Neuronal stem cell (in vitro differentiated cells): ENCODE measurements at regions not wholly inside any gene's neighbourhood (a gene's known extent, or its start where the extent isn't known, plus 50 kb on each side); places are given as distances from the start of the nearest gene placed in this dataset.
"Not testable (repeated sequence)": the region's sequence is repeated elsewhere in the genome, so short reads cannot be mapped to it uniquely, and the experiment has no call there.

ENCODE experiments used
- DNase-seq: peaks from one replicate; pipeline ENCODE4 v3.0.0-alpha.2; 2013; ENCODE audit warnings: low spot score
- H2AFZ ChIP-seq: one replicate; pipeline ENCODE4 v1.6.1; 2013; ENCODE audit warnings: mild to moderate bottlenecking, low read length, inconsistent platforms
- H2AK5ac ChIP-seq: 2 replicates; pipeline ENCODE4 v1.6.1; 2013; ENCODE audit warnings: low read depth, mild to moderate bottlenecking, inconsistent platforms, low read length, moderate library complexity, mixed read lengths
- H2BK120ac ChIP-seq: 2 replicates; pipeline ENCODE4 v1.6.1; 2013; ENCODE audit warnings: low read depth, mild to moderate bottlenecking, inconsistent platforms, low read length, moderate library complexity, mixed read lengths
- H2BK12ac ChIP-seq: one replicate; pipeline ENCODE4 v1.6.1; 2013; ENCODE audit warnings: low read length, inconsistent platforms
- H2BK15ac ChIP-seq: 2 replicates; pipeline ENCODE4 v1.6.1; 2013; ENCODE audit warnings: mild to moderate bottlenecking, low read length, inconsistent platforms, mixed read lengths
- H2BK5ac ChIP-seq: one replicate; pipeline ENCODE4 v1.6.1; 2013; ENCODE audit warnings: inconsistent platforms, mild to moderate bottlenecking, low read length, moderate library complexity
- H3K14ac ChIP-seq: one replicate; pipeline ENCODE4 v1.6.1; 2013; ENCODE audit warnings: low read length, inconsistent platforms
- H3K18ac ChIP-seq: 2 replicates; pipeline ENCODE4 v1.6.1; 2013; ENCODE audit warnings: low read length, inconsistent platforms
- H3K23ac ChIP-seq: 2 replicates; pipeline ENCODE4 v1.6.1; 2013; ENCODE audit warnings: low read depth, mild to moderate bottlenecking, mixed read lengths, low read length, inconsistent platforms; ENCODE audit not compliant: poor library complexity
- H3K27ac ChIP-seq: replicated peaks from 3 replicates; pipeline ENCODE4 v1.5.1; 2013; ENCODE audit warnings: low read length, inconsistent platforms
- H3K27me3 ChIP-seq, 3 experiments: 2 replicates each; pipeline ENCODE4 v1.6.1; 2013; ENCODE audit warnings: low read length in 3 of 3, mild to moderate bottlenecking in 2 of 3, inconsistent platforms in 1 of 3, low read depth in 1 of 3, mixed read lengths in 1 of 3, moderate library complexity in 1 of 3; ENCODE audit not compliant: control insufficient read depth in 3 of 3, insufficient read depth in 3 of 3
- H3K36me3 ChIP-seq, 2 donors: replicated peaks in 1 of 2; 2 replicates each; pipeline ENCODE4 v1.6.1; 2013; ENCODE audit warnings: low read length in 2 of 2; ENCODE audit not compliant: control insufficient read depth in 2 of 2, insufficient read depth in 2 of 2
- H3K4ac ChIP-seq: 2 replicates; pipeline ENCODE4 v1.6.1; 2013; ENCODE audit warnings: inconsistent platforms, mild to moderate bottlenecking, low read length, moderate library complexity
- H3K4me1 ChIP-seq, 2 donors: 1 replicate in 1 of 2; 2 replicates in 1 of 2; pipeline ENCODE4 v1.6.1; 2013; ENCODE audit warnings: low read length in 2 of 2, low read depth in 1 of 2; ENCODE audit not compliant: control insufficient read depth in 2 of 2, insufficient read depth in 1 of 2
- H3K4me2 ChIP-seq: one replicate; pipeline ENCODE4 v1.6.1; 2013; ENCODE audit warnings: mild to moderate bottlenecking, low read length, inconsistent platforms; ENCODE audit not compliant: insufficient read depth, poor library complexity, severe bottlenecking
- H3K4me3 ChIP-seq, 2 donors: 2 replicates each; pipeline ENCODE4 v1.5.1; 2013; ENCODE audit warnings: low read length in 2 of 2, mild to moderate bottlenecking in 2 of 2, inconsistent platforms in 1 of 2, moderate library complexity in 1 of 2
- H3K79me1 ChIP-seq: one replicate; pipeline ENCODE4 v1.6.1; 2013; ENCODE audit warnings: low read depth, mild to moderate bottlenecking, inconsistent platforms, low read length, moderate library complexity
- H3K9ac ChIP-seq: one replicate; pipeline ENCODE4 v1.6.1; 2013; ENCODE audit warnings: mild to moderate bottlenecking, low read depth, low read length, inconsistent platforms; ENCODE audit not compliant: poor library complexity
- H3K9me3 ChIP-seq, 2 donors: replicated peaks in 1 of 2; 2 replicates each; pipeline versions ENCODE3 to v1.6.1; 2013; ENCODE audit warnings: low read length in 2 of 2, mild to moderate bottlenecking in 2 of 2, inconsistent platforms in 1 of 2, low read depth in 1 of 2, mixed read lengths in 1 of 2, moderate library complexity in 1 of 2; ENCODE audit not compliant: control insufficient read depth in 2 of 2, insufficient read depth in 1 of 2
- H4K8ac ChIP-seq: one replicate; pipeline ENCODE4 v1.6.1; 2013; ENCODE audit warnings: low read depth, mild to moderate bottlenecking, inconsistent platforms, low read length, moderate library complexity
- H4K91ac ChIP-seq: one replicate; pipeline ENCODE4 v1.6.1; 2013; ENCODE audit warnings: low read length, low read depth, mild to moderate bottlenecking, inconsistent platforms; ENCODE audit not compliant: poor library complexity
- WGBS, 2 donors: extraction: QIAGEN DNeasy Blood & Tissue Kit; methylation state at CpG; one replicate each; pipeline ENCODE4 v1.1.7; 2013; ENCODE audit warnings: missing lambda C conversion rate in 2 of 2, mixed read lengths in 1 of 2; ENCODE audit not compliant: insufficient read length in 2 of 2, insufficient replicate concordance in 1 of 2; ENCODE audit errors: extremely low coverage in 2 of 2; 5-methylcytosine and 5-hydroxymethylcytosine counted together

GRCh38 chr18:14460364-14460763 lies 83.0 kb downstream of the POTEC start:
- H3K4me2 ChIP-seq, H2BK12ac ChIP-seq, H2AK5ac ChIP-seq, H2BK120ac ChIP-seq, H3K79me1 ChIP-seq, H3K4ac ChIP-seq, H3K9me3 ChIP-seq, H3K27me3 ChIP-seq, H3K18ac ChIP-seq, H3K36me3 ChIP-seq, H2BK15ac ChIP-seq, H4K91ac ChIP-seq, DNase-seq, H3K27ac ChIP-seq, H2AFZ ChIP-seq, H3K4me1 ChIP-seq, H3K4me3 ChIP-seq, H3K14ac ChIP-seq, H4K8ac ChIP-seq, H3K23ac ChIP-seq, H3K9ac ChIP-seq, H2BK5ac ChIP-seq: not testable (repeated sequence)
- no CpG with 5 or more reads among the region's 17 CpGs for WGBS, 2 donors

- not testable (repeated sequence) for H3K18ac ChIP-seq, H3K23ac ChIP-seq, H3K9me3 ChIP-seq, H3K27ac ChIP-seq, H2AK5ac ChIP-seq, H4K8ac ChIP-seq, H3K79me1 ChIP-seq, H3K14ac ChIP-seq, H3K4me2 ChIP-seq, H2AFZ ChIP-seq, H2BK12ac ChIP-seq, DNase-seq, H2BK120ac ChIP-seq, H3K4me1 ChIP-seq, H3K9ac ChIP-seq, H2BK5ac ChIP-seq, H3K4me3 ChIP-seq, H3K4ac ChIP-seq, H3K27me3 ChIP-seq, H2BK15ac ChIP-seq, H4K91ac ChIP-seq, H3K36me3 ChIP-seq
- no CpG with 5 or more reads among the region's 23 CpGs for WGBS, 2 donors
Observed at GRCh38 chr18:14459826-14460225, 83.6 kb downstream of the POTEC start.

GRCh38 chr18:14458009-14458945 lies 85.1 kb downstream of the POTEC start:
- not testable (repeated sequence) for H4K91ac ChIP-seq, H3K36me3 ChIP-seq, H3K4ac ChIP-seq, H3K27ac ChIP-seq, H2BK120ac ChIP-seq, H2BK5ac ChIP-seq, H3K9ac ChIP-seq, H3K27me3 ChIP-seq, H3K4me2 ChIP-seq, H3K4me1 ChIP-seq, H2BK12ac ChIP-seq, H2AFZ ChIP-seq, H3K14ac ChIP-seq, H2BK15ac ChIP-seq, H3K9me3 ChIP-seq, H3K79me1 ChIP-seq, H3K23ac ChIP-seq, H4K8ac ChIP-seq, H3K18ac ChIP-seq, DNase-seq, H3K4me3 ChIP-seq, H2AK5ac ChIP-seq
- no CpG with 5 or more reads among the region's 62 CpGs for WGBS, 2 donors

- not testable (repeated sequence) for H3K4me2 ChIP-seq, H3K27me3 ChIP-seq, H3K18ac ChIP-seq, H2BK120ac ChIP-seq, H2AFZ ChIP-seq, H2BK12ac ChIP-seq, DNase-seq, H4K8ac ChIP-seq, H3K79me1 ChIP-seq, H2AK5ac ChIP-seq, H3K4me3 ChIP-seq, H3K4me1 ChIP-seq, H3K27ac ChIP-seq, H3K9ac ChIP-seq, H3K23ac ChIP-seq, H3K4ac ChIP-seq, H2BK15ac ChIP-seq, H3K36me3 ChIP-seq, H3K9me3 ChIP-seq, H2BK5ac ChIP-seq, H4K91ac ChIP-seq, H3K14ac ChIP-seq
- WGBS, 2 donors: no CpG with 5 or more reads among the region's 46 CpGs
Observed at GRCh38 chr18:14450637-14451009, 92.8 kb downstream of the POTEC start.
